GM21717 (cell line): ENCODE measurements at regions not wholly inside any gene's neighbourhood (a gene's known extent, or its start where the extent isn't known, plus 50 kb on each side); places are given as distances from the start of the nearest gene placed in this dataset.
A peak's percentile ranks its signal among the peaks of the same experiment; 100 is the strongest.
"Not testable (repeated sequence)": the region's sequence is repeated elsewhere in the genome, so short reads cannot be mapped to it uniquely, and the experiment has no call there.

Experiments
- ATAC-seq: cut with Tn5 transposase; IDR thresholded peaks from one replicate; pipeline ENCODE4 v1.9.1; 2021; ENCODE audit warnings: mild to moderate bottlenecking, moderate library complexity; ENCODE audit not compliant: unreplicated experiment

GRCh38 chr6:95848717-95849116 is 167.1 kb upstream of the FUT9 start:
- ATAC-seq: no peak

DNA sequence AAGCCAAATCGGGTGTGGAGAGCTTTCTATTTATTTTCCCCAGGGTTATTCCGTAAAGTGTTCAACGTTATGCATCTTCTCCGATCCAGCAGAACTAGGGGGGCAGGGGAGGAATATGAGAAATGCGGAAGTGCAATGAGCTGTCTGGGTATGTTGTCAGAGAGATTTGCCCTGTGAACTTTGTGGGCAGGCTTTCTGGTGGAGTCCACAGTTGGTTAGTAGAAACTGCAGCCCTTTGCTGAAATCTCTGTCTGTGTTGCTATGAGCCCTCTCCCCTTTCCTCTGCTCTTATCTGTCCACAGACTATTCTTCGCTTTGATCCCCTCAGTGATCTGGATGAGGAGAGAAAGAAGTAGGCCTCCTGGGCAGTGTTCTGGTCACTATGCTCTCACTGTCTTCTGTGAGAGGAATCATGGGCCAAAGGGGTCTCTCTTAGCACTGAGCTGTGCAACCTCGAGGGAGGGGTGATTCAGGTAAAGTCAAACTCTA is 158.9 kb upstream of the FUT9 start:
- ATAC-seq: no peak

GRCh38 chr6:95865857-95866256 is 149.9 kb upstream of the FUT9 start:
- ATAC-seq: no peak

DNA sequence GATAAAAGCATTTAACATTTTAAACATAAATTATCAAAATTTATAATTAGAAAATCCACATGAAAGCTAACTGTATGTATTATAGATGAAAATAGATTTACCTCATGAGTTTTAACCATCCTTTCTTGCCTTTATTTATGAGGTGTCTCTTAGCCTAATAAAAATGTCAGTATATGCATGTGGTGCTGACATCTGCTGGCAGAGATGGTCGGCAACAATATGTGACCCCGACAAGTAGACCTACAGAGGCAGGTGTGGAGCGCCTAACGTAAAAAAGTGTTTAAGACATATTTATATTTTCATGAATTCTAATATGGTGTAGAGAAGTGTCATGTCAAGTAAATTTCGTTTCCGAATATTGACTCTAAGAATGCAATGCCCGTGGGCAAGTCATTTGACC is 149.0 kb upstream of the FUT9 start:
- no peak for ATAC-seq

- ATAC-seq: no peak
These were observed 148.6 kb upstream of the FUT9 start for GRCh38 chr6:95867205-95867604.

- no peak for ATAC-seq
These were observed 138.3 kb upstream of the FUT9 start for GRCh38 chr6:95877480-95877879.

GRCh38 chr6:95879856-95880255 is 135.9 kb upstream of the FUT9 start:
- ATAC-seq: no peak

- ATAC-seq: no peak
These were observed 133.4 kb upstream of the FUT9 start for GRCh38 chr6:95882371-95882770.

DNA sequence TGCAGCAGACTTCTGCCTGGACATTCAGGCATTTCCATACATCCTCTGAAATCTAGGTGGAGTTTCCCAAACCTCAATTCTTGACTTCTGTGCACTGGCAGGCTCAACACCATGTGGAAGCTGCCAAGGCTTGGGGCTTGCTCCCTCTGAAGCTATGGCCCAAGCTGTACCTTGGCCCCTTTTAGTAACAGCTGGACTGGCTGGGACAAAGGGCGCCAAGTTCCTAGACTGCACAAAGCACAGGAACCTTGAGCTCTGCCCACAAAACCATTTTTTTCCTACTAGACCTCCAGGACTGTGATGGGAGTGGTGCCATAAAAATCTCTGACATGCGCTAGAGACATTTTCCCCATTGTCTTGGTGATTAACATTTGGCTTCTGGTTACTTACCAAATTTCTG is 127.1 kb upstream of the FUT9 start:
- ATAC-seq: not testable (repeated sequence)

DNA sequence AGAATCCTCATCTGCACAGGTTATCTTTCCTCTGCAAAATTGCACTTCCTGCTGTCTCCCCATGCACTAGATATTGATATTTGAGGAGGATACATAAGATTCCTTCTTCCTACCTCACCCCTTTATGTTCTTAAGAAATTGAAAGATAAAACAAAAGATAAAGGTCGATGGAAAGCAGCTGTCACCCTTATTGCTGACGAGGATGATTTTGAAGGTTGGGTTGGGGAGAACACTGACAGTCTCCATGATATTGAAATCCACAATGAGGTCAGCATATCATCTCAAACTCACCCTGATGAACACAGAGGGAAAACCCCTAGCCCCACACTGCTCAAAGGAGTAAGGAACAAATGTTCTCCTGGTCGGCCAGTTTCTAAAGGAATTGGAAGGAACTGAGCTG is 110.6 kb upstream of the FUT9 start:
- no peak for ATAC-seq

DNA sequence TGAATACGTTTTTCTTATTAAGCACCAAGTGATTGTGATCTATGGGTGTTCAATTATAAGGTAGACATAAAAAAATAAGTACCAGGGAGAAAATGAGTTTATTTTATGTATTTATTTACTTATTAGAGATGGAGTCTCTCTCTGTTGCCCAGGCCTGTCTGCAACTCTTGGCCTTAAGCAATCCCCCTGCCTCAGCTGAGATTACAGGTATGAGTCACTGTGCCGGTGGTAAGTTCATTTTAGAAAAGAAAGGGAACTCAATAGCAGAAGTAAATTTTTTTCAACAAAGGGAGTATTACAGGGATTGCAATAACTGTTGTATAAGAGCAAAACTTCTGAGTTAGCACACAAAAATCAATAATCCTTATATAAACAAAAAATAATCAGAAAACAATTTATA is 98.7 kb upstream of the FUT9 start:
- ATAC-seq: no peak

GRCh38 chr6:95923518-95923917 is 92.3 kb upstream of the FUT9 start:
- ATAC-seq: peak; percentile 72

GRCh38 chr6:95935736-95936135 is 80.0 kb upstream of the FUT9 start:
- no peak for ATAC-seq

DNA sequence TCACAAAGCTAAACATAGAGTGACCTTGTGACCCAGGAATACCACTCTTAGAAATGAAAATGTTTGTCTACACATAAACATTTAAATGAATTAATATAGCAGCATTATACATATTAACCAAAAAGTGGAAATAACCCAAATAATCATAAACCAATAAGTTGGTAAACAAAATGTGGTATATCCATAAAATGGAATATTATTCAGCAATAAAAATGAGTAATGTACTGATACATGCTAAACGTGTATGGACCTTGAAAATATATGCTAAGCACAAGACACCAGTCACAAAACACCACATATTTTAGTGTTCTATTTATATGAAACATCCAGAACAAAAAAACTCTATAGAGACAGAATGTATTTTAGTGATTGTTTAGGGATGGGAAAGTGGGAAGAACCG is 68.9 kb upstream of the FUT9 start:
- ATAC-seq: no peak

- ATAC-seq: peak; percentile 77
These were observed 67.5 kb upstream of the FUT9 start for GRCh38 chr6:95948324-95948723.

DNA sequence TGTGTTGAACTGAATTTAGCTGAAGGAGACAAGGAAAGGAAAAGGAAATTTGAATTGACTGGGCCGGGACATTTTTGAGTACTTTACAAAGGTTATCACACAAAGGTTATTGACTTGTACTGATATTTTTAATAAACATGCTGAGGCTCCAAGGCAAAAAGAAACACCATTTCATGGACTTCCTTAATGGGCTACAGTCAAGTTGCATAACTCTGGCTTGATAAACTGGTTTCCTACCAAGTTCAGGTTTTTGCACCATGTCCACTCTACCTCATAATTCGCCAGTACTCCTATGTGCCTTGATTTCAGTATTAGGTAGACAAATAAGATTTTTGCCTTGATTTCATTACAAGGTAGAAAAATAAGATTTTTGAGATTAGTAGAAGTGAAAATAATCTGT is 65.8 kb upstream of the FUT9 start:
- ATAC-seq: no peak

DNA sequence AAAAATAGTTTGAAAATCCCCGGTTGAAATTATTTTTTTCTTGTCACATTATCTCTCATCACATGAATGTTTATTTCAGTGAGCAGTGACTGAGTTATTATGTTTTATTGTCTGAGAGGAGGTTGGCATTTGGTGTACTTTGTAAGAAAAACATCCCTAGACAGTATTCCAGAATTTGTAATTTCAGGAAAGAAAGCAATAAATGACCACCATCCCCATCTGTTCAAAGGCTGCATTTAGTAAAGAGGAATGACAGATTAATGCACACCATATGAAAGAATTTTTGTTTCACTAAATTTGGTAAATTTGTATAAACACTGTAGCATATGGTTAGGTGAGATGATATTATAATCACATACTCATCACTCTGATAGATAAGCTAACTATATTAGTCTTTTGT is 57.1 kb upstream of the FUT9 start:
- no peak for ATAC-seq

- no peak for ATAC-seq
These were observed 56.5 kb upstream of the FUT9 start for GRCh38 chr6:95959261-95959660.
